Glomerular visceral epithelial cell (primary cell): ENCODE measurements at regions not wholly inside any gene's neighbourhood (a gene's known extent, or its start where the extent isn't known, plus 50 kb on each side); places are given as distances from the start of the nearest gene placed in this dataset.
"Not testable (repeated sequence)": the region's sequence is repeated elsewhere in the genome, so short reads cannot be mapped to it uniquely, and the experiment has no call there.

Experiments used
- DNase-seq: peaks from one replicate; pipeline ENCODE4 v3.0.0-alpha.2; 2016; ENCODE audit errors: extremely low spot score

GRCh38 chr5:3484836-3485235, 110.8 kb upstream of the IRX1 start:
- DNase-seq: no peak

- no peak for DNase-seq
Measured at GRCh38 chr5:3481175-3481574, 114.5 kb upstream of the IRX1 start.

DNA sequence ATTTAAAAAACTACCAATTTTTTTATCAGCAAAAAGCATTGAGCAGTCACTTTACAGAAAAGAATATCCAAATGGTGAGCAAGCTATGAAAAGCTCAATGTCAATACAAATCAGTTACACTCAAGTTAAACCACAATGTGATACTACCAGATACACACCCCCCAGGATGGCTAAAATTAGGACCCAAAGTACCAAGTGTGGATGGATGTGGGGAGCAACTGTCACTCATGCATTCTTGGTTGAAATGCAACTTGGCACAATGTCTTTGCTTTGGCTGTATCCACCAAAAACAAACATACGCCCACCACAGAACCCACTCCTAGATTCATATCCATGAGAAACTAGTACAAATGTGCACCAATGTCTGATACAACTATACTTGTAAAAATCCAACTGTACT, 120.0 kb upstream of the IRX1 start:
- DNase-seq: no peak

- DNase-seq: no peak
Measured at GRCh38 chr5:3466392-3466791, 129.2 kb upstream of the IRX1 start.

GRCh38 chr5:3460416-3460815, 135.2 kb upstream of the IRX1 start:
- DNase-seq: no peak

DNA sequence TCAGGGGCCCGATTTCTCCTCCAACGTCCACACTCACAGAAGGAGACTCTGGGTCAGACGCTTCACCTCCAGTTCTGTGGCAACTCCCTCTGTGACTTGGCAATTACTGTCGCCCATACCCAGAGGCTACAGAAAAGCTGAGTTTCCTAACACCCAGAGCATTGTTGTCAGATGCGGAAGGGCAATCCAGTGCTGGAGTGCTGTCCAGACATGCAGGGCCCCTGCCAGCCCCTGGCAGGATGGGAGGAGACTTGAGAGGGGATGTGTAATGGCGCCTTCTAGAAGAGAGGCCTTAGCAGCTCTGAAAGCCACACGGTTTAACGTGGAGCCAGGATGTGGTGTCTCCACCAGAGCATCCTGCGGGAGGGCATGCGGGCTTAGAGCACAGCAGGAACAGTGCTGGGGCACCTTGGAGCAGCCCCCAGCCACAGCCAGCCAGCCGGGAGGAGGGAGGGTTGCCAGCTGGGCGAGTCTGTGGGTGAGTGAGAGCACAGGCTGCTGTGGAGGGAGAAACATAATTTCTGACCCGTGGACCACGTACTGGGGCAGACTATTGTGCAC, 139.4 kb upstream of the IRX1 start:
- DNase-seq: no peak

GRCh38 chr5:3454028-3454427, 141.6 kb upstream of the IRX1 start:
- not testable (repeated sequence) for DNase-seq

GRCh38 chr5:3452622-3453021, 143.0 kb upstream of the IRX1 start:
- DNase-seq: no peak

GRCh38 chr5:3451961-3452360, 143.7 kb upstream of the IRX1 start:
- no peak for DNase-seq

- no peak for DNase-seq
Measured at GRCh38 chr5:3449481-3449880, 146.2 kb upstream of the IRX1 start.

DNA sequence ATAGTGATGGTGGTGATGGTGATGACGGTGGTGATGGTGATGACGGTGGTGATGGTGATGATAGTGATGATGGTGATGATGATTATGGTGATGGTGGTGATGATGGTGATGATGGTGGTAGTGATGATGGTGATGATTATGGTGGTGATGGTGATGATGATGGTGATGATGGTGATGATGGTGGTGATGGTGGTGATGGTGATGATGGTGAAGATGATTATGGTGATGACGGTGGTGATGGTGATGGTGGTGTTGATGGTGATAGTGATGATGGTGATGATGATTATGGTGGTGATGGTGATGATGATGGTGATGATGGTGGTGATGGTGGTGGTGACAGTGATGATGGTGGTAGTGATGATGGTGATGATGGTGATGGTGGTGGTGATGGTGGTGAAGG, 149.2 kb upstream of the IRX1 start:
- no peak for DNase-seq

DNA sequence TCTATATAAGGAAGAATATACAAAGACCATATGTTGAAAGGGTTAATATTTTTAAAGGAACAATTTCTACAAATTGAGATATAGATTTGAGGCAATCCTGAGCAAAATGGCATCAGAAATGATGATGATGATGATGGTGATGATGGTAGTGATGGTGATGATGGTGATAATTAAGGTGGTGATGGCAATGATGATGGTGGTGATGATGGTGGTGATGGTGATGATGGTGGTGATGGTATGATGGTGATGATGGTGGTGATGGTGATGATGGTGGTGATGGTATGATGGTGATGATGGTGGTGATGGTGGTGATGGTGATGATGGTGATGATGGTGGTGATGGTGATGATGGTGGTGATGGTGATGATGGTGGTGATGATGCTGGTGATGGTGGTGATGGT, 150.1 kb upstream of the IRX1 start:
- DNase-seq: not testable (repeated sequence)

- no peak for DNase-seq
Measured at GRCh38 chr5:3432135-3432534, 163.5 kb upstream of the IRX1 start.

GRCh38 chr5:3430691-3431090, 164.9 kb upstream of the IRX1 start:
- no peak for DNase-seq

- no peak for DNase-seq
Measured at GRCh38 chr5:3429962-3430361, 165.7 kb upstream of the IRX1 start.

DNA sequence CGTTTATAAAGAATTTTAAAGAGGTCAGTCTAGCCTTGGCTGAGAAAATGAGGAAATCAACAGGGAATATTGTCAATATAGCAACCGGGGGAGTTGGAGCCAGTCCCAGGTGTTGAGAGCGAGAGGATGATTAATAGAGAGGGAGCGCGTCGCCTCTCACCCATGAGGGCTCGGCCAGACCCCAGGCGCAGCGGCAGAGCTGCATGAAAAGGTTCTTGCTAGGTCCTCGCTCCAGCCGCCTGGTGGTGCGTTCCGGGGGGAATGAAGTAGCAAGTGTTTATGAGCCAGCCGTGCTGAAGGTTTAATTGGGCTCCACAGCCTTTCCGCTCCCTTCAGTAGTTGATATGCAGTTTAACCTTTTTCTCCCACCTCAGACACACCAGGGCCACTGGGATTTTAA, 167.3 kb upstream of the IRX1 start:
- no peak for DNase-seq

DNA sequence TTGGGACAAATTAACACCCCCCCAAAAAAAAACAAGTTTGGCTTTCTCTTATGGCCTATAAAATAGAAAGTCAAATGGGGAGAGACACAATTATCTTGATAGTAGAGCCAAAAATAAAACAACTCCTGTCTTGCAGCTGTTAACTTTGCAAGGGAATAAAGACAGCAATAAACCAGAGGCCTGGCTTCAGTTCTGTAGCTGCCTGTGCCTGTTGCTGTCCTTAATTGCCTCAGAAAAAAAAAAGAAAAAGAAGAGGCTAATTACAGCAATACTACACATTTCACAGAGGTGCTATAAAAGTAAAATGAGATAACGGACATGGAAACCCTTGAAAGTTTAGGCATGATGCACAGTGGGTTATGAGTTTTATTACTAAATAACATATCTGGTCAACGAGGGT, 170.7 kb upstream of the IRX1 start:
- no peak for DNase-seq

DNA sequence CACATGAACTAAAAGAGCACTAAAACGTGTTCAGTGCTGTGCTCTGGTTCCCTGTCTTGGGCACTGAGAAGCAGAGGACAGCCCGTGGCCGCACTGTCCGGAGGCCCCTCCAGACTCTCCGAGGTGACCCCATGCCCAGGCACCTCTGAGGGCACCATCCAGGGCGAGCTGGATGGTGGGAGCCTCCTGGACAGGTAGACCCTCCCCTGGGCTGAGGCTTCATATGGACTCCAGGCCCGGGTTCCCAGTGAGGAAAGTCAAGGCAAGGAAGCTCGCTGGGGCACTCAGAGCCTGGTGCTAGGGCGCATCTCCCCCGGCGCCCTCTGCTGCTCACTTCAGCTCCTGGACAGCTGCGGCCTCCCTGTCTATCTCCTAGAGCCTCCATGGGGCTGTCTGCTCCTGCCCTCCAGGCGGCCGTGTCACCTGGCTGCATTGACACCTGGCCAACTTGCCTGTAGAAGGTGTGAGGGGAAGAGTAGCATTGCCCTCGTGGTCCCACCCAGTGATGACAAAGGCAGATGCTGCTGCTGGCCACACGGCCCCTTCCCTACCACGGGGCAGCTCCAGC, 178.2 kb upstream of the IRX1 start:
- DNase-seq: no peak

GRCh38 chr5:3414371-3414770, 181.3 kb upstream of the IRX1 start:
- DNase-seq: no peak

DNA sequence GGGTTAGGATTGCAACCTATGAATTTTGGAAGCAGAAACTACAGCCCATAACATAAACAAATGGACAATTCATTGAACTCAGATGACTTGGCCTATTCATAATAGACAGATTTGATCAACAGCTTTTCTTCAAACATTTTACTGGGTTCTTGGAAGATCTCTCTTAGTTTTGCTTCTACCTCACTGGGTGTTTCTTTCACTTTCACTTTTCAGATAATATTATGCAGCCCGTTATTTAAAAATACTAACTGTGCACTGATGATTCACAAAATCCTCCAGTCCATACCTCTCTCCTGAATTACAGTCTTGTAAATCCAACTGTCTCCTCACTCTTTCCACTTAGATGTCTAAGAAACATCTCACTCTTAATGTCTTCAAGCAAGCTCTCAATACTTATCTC, 183.5 kb upstream of the IRX1 start:
- DNase-seq: no peak

DNA sequence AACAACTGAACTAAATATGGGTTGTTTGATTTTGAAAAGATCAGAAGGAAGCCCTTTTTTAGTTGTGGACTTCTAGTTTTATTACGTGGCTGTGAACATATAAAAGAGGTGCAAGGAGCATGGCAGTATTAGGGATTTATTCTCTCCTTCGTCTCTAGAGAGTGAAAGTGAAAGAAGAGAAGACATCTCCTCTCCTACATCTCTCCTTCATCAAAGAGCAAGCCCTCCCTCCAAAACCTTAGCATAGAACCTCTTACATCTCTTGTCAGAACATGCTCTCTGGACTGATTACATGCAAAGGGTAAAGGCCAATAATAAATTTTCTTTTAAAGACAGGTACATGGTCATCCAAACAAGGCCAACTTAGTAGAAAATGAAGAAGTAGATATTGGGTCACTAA, 184.3 kb upstream of the IRX1 start:
- DNase-seq: no peak

DNA sequence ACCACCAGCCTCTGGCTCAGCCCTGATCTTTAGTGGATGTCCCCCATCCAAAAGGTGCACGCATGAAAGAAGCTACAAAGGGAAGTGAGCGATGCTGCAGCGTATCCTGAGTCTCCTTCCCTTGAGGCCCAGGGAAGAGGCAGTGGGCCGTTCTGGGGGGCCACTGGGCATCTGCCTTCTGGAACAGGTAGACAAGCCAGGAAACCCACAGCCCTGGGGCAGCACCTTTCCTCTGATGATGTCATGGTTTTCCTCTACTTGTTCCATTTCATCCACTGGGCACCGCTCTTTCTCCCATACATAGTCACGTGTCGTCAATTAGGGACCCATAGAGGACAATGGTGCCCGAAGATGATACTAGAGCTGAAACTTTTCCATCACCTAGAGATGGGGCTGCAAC, 194.0 kb upstream of the IRX1 start:
- DNase-seq: no peak

DNA sequence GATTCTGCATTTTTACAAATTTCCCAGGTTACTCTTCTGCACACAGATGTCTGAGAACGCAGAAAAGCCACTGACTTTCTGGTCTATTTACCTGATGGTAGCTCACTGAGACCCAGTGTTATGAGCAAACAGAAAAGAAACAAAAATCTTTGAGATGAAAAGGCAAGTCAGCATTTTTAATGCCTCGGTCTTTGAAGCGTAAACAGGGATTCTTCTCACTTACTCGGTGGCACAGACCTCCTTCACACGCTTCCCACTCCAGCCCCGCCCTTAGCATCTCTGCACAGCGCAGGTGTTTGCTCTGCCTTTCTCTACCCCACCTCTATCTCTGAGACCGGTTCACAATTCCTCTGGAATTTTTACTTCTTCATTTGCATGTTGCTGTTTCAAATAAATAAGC, 195.0 kb upstream of the IRX1 start:
- DNase-seq: no peak

DNA sequence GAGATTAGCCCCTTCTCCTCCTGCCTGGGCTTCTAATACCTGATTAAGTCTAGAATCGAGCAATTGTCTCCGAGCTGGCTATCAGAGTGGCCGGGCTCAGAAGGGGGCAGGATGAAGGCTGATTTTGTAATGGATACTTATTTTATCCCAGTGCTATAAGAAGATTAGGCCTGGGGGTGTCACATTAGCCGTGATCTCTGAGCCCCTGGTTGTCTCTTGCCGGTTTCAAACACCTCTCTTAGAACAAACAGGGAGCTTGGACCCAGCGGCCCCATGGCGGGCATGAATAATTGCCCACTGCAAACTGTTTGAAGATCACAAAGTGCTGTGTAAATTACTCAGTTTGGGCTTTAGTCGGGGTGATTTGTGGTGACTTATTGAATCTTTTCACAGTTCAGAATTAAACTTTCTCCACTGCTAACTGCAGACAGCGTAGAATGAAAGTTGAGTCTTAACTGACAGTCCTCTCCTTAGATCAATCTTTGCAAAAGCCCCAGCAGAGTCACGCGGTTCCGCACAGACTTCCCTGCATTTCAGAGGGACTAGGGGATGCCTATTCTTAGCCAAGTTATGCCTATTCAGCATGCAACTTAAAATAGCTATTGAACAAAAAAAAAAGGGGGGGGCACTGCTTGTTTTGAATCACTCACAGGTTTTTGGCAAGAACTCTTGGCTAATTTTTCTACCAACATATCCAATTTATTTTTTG, 200.6 kb upstream of the IRX1 start:
- no peak for DNase-seq
